Testis (tissue), 2 donors: ENCODE measurements at regions not wholly inside any gene's neighbourhood (a gene's known extent, or its start where the extent isn't known, plus 50 kb on each side); places are given as distances from the start of the nearest gene placed in this dataset.

Source experiments
- DNase-seq: peaks from one replicate; pipeline ENCODE4 v3.0.0-alpha.2; 2019
- H3K27ac ChIP-seq, 2 donors: fragments of 200-600 bp; sonication (generic); one replicate each; pipeline ENCODE4 v1.5.1; 2019
- H3K27me3 ChIP-seq: fragments of 200-600 bp; sonication (generic); one replicate; pipeline ENCODE4 v1.5.1; 2019
- H3K36me3 ChIP-seq: fragments of 200-600 bp; sonication (generic); one replicate; pipeline ENCODE4 v1.5.1; 2017; ENCODE audit warnings: low read depth; ENCODE audit errors: missing control alignments
- H3K4me1 ChIP-seq: fragments of 200-600 bp; sonication (generic); one replicate; pipeline ENCODE4 v1.5.1; 2019
- H3K4me3 ChIP-seq, 2 donors: fragments of 200-600 bp; sonication (generic); one replicate each; pipeline ENCODE4 v1.5.1; 2017 to 2019
- H3K9me3 ChIP-seq: fragments of 200-600 bp; sonication (generic); one replicate; pipeline ENCODE4 v1.5.1; 2017
- POLR2A ChIP-seq: fragments of 450-650 bp; IDR thresholded peaks from one replicate; pipeline ENCODE4 v1.6.1; 2017; ENCODE audit warnings: antibody characterized with exemption, mild to moderate bottlenecking, moderate library complexity
- WGBS, 2 donors: methylation state at CpG; one replicate each; pipeline ENCODE4 v1.1.5; 2018; 5-methylcytosine and 5-hydroxymethylcytosine counted together
- intact Hi-C: fragments of 100-400 bp; cut with DNase I; formaldehyde crosslinking; loops from one replicate; pipeline ENCODE4 v1.15.1; 2023; ENCODE audit warnings: low total_unique reads
- TF ChIP-seq, protein P1 (sequence below), 3 experiments: fragments of 450-650 bp in 2 of 3; fragments of 200-600 bp in 1 of 3; sonication (generic) in 1 of 3; IDR thresholded peaks; one replicate each; pipeline ENCODE4 v1.5.1; 2016 to 2019; ENCODE audit warnings: antibody characterized with exemption in 3 of 3, mild to moderate bottlenecking in 2 of 3, moderate library complexity in 1 of 3

DNA sequence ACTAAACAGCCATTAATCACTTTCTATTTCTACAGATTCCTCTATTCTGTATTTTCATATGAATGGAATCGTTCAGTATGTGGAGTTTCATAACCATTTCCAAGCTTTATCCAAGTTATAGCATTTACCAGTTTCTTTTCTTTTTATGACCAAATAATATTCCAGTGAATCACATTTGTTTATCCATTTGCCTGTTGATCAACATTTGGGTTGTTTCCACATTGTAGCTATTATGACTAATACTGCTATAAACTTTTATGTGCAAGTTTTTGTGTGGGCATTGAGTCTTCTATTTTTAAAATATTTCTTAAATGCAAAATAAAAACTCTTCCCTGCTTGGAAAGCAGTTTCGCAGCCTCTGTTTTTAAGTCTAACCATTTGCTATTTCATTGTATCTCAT, 336.4 kb upstream of the OPRM1 start:
- 82 to 86% methylated on average over 2 of the region's 2 CpGs for WGBS, 2 donors
- Histone ChIP-seq H3K27me3 (no peaks in the 10 kb centered on the region), H3K4me1 (no peaks in the 10 kb centered on the region), H3K9me3 (no peaks in the 10 kb centered on the region), H3K36me3 (no peaks in the 10 kb centered on the region), H3K27ac (no peak overlapping the region), H3K4me3 (no peak overlapping the region)
- TF ChIP-seq, protein P1, sequence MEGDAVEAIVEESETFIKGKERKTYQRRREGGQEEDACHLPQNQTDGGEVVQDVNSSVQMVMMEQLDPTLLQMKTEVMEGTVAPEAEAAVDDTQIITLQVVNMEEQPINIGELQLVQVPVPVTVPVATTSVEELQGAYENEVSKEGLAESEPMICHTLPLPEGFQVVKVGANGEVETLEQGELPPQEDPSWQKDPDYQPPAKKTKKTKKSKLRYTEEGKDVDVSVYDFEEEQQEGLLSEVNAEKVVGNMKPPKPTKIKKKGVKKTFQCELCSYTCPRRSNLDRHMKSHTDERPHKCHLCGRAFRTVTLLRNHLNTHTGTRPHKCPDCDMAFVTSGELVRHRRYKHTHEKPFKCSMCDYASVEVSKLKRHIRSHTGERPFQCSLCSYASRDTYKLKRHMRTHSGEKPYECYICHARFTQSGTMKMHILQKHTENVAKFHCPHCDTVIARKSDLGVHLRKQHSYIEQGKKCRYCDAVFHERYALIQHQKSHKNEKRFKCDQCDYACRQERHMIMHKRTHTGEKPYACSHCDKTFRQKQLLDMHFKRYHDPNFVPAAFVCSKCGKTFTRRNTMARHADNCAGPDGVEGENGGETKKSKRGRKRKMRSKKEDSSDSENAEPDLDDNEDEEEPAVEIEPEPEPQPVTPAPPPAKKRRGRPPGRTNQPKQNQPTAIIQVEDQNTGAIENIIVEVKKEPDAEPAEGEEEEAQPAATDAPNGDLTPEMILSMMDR (IDR thresholded peaks at IDR 0.05): no peak
- TF ChIP-seq POLR2A: no peak
- intact Hi-C loops: no loop called here
- DNase-seq: no peak

DNA sequence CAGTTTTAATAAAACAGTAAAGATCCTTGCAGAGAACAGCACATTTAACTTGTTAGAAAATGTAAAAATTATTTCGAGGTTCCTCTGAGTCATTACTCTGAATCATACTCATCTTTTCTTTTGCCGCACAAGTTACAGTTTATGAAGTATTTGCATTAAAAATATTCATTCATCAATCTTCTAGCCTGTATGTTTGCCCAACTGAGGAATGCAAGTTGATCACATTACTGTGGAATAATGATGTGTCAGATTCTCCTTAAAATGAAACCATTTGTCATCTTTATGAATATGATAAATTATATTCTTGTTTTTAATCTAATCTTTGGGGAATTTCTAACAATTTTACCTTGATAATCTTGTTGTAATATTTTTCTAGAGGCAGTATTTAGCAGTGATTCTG, 340.4 kb upstream of the OPRM1 start:
- H3K36me3 ChIP-seq: no peaks in the 10 kb centered on the region
- 87 to 100% methylated on average over 2 of the region's 2 CpGs for WGBS, 2 donors
- no peaks in the 10 kb centered on the region for H3K27me3 ChIP-seq
- TF ChIP-seq POLR2A: no peak
- TF ChIP-seq, protein P1 (IDR thresholded peaks at IDR 0.05): no peak
- H3K4me3 ChIP-seq: no peak overlapping the region
- intact Hi-C loops: no loop called here
- H3K4me1 ChIP-seq: no peaks in the 10 kb centered on the region
- DNase-seq: no peak
- H3K9me3 ChIP-seq: no peaks in the 10 kb centered on the region
- no peak overlapping the region for H3K27ac ChIP-seq

DNA sequence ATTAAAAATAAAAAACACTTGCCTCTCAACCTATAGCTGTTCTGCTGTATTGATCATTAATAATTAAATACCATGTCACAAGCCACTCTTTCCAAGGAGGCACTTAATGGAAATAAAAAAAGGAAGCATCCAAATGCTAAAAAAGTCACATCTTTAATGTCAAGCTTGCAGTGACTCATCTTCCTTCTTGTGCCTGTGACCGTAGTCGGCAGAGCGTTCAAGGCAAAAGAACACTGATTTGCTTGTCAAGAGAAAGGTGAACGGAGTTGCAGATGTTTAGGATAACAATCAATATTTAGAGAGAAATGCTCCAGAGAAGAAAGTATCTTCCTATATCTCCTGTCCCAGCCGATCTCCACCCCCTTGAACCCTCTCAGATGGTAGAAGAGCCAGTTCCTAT, 341.0 kb upstream of the OPRM1 start:
- Histone ChIP-seq H3K36me3 (no peaks in the 10 kb centered on the region), H3K27me3 (no peaks in the 10 kb centered on the region), H3K27ac (no peak overlapping the region), H3K4me1 (no peaks in the 10 kb centered on the region), H3K4me3 (no peak overlapping the region), H3K9me3 (no peaks in the 10 kb centered on the region)
- 82 to 93% methylated on average over 5 of the region's 5 CpGs for WGBS, 2 donors
- no peak for DNase-seq
- intact Hi-C loops: no loop called here
- no peak for TF ChIP-seq POLR2A
- TF ChIP-seq, protein P1 (IDR thresholded peaks at IDR 0.05): no peak

DNA sequence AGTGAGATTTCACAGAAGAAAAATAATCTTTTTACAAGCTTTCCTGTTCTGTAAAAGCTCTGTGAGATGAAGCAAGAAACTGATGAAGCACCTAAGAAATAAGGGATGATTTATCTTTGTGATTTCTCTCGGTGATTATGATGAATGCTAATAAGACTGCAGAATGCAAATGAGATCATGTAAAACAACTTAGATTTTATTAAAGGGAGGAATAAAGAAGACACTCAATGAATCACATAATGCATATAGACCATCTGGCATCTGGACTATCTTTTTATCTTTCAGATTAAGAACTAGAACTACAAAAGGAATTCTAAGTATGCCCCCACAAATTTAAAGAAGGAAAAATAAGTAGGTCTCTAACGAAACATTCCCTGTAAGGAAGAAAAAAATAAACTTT, 361.5 kb upstream of the OPRM1 start:
- Histone ChIP-seq H3K27me3 (no peaks in the 10 kb centered on the region), H3K9me3 (no peaks in the 10 kb centered on the region), H3K4me3 (no peak overlapping the region), H3K36me3 (no peaks in the 10 kb centered on the region), H3K27ac (no peak overlapping the region), H3K4me1 (no peaks in the 10 kb centered on the region)
- intact Hi-C loops: no loop called here
- DNase-seq: no peak
- 59 to 81% methylated on average over 2 of the region's 2 CpGs for WGBS, 2 donors
- TF ChIP-seq, protein P1 (IDR thresholded peaks at IDR 0.05): no peak
- no peak for TF ChIP-seq POLR2A

DNA sequence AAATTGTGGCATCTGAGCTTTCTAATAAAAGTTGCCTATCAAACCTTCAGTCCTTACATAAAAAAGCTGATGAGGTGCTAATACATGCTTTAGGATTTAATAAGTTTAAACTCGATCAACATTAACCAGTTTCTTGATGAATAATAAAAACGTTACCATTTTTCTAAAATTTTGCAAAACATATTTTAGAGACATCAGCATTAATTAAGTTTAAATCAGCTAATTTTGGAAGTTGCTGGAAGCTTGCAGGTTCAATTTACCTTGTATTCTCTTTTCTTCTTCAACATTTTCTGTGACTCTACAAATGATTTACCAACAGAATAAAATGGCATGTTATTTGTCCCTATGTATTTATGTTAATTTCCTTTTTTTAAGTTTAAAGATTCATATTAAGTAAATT, 365.3 kb upstream of the OPRM1 start:
- Histone ChIP-seq H3K27ac (no peak overlapping the region), H3K9me3 (no peaks in the 10 kb centered on the region), H3K27me3 (no peaks in the 10 kb centered on the region), H3K36me3 (no peaks in the 10 kb centered on the region), H3K4me3 (no peak overlapping the region), H3K4me1 (no peaks in the 10 kb centered on the region)
- TF ChIP-seq, protein P1 (IDR thresholded peaks at IDR 0.05): no peak
- TF ChIP-seq POLR2A: no peak
- 83 to 96% methylated on average over 2 of the region's 2 CpGs for WGBS, 2 donors
- intact Hi-C loops: no loop called here
- DNase-seq: no peak
